ENCODE measurements at regions not wholly inside any gene's neighbourhood (a gene's known extent, or its start where the extent isn't known, plus 50 kb on each side); places are given as distances from the start of the nearest gene placed in this dataset.

- TF ChIP-seq CTCF (IDR thresholded peaks at IDR 0.05; ENCODE audit: low read depth, low read length), result no peak
These were observed 1675.3 kb upstream of the CDH6 start for GRCh38 chr5:29518176-29518575.

GRCh38 chr5:29516224-29516623 lies 1677.3 kb upstream of the CDH6 start:
- no peak overlapping the region for H3K4me3 ChIP-seq (ENCODE audit: low read depth, low read length)
- no peak for TF ChIP-seq CTCF (IDR thresholded peaks at IDR 0.05; ENCODE audit: low read depth, low read length)

More at GRCh38 chr5:29518176-29518575, 1675.3 kb upstream of the CDH6 start:
- H3K4me3 ChIP-seq (ENCODE audit: low read depth, low read length), result no peak overlapping the region

GRCh38 chr5:29508131-29508530 lies 1685.4 kb upstream of the CDH6 start:
- H3K4me3 ChIP-seq (ENCODE audit: low read depth, low read length), result no peak overlapping the region
- TF ChIP-seq CTCF (IDR thresholded peaks at IDR 0.05; ENCODE audit: low read depth, low read length), result no peak

GRCh38 chr5:29504411-29504810 lies 1689.1 kb upstream of the CDH6 start:
- H3K4me3 ChIP-seq (ENCODE audit: low read depth, low read length), result no peak overlapping the region
- no peak for TF ChIP-seq CTCF (IDR thresholded peaks at IDR 0.05; ENCODE audit: low read depth, low read length)

- TF ChIP-seq CTCF (IDR thresholded peaks at IDR 0.05; ENCODE audit: low read depth, low read length), result no peak
- H3K4me3 ChIP-seq (ENCODE audit: low read depth, low read length), result no peak overlapping the region
These were observed 1694.6 kb upstream of the CDH6 start for GRCh38 chr5:29498860-29499259.

- no peak for TF ChIP-seq CTCF (IDR thresholded peaks at IDR 0.05; ENCODE audit: low read depth, low read length)
These were observed 1695.1 kb upstream of the CDH6 start for GRCh38 chr5:29498412-29498811.

GRCh38 chr5:29485333-29485732 lies 1708.2 kb upstream of the CDH6 start:
- H3K4me3 ChIP-seq (ENCODE audit: low read depth, low read length), result no peak overlapping the region
- TF ChIP-seq CTCF (IDR thresholded peaks at IDR 0.05; ENCODE audit: low read depth, low read length), result no peak

More at GRCh38 chr5:29498412-29498811, 1695.1 kb upstream of the CDH6 start:
- no peak overlapping the region for H3K4me3 ChIP-seq (ENCODE audit: low read depth, low read length)

All from WI38 (cell line).